AG04450 (cell line): ENCODE measurements at regions not wholly inside any gene's neighbourhood (a gene's known extent, or its start where the extent isn't known, plus 50 kb on each side); places are given as distances from the start of the nearest gene placed in this dataset.

Experiments used
- CTCF ChIA-PET: fragments of 300-600, 350-600 bp; formaldehyde crosslinking; extraction: SDS; loops from one replicate; lab custom pipeline; 2022; ENCODE audit warnings: antibody characterized with exemption, inconsistent platforms; lab: Charles Lee
- POLR2A ChIA-PET: fragments of 350-600 bp; formaldehyde crosslinking; extraction: SDS; loops from one replicate; lab custom pipeline; 2021; ENCODE audit warnings: antibody characterized with exemption, inconsistent platforms; lab: Yijun Ruan, JAX
- DNase-seq: peaks from one replicate; pipeline ENCODE4 v3.0.0-alpha.2; 2011; ENCODE audit warnings: low read depth, low spot score
- H3K27ac ChIP-seq: one replicate; pipeline ENCODE4 v1.5.1; 2012; ENCODE audit warnings: low read depth, low read length, control low read depth
- H3K27me3 ChIP-seq: one replicate; pipeline ENCODE4 v1.6.0; 2012; ENCODE audit warnings: low read length; ENCODE audit not compliant: control insufficient read depth, insufficient read depth
- H3K4me3 ChIP-seq: 2 replicates; pipeline ENCODE4 v1.5.1; 2011; ENCODE audit warnings: mild to moderate bottlenecking, low read depth, low read length, control low read depth
- H3K9me3 ChIP-seq: 2 replicates; pipeline ENCODE4 v1.5.1; 2012; ENCODE audit warnings: low read length; ENCODE audit not compliant: control insufficient read depth, insufficient read depth
- TF ChIP-seq, protein P1 (sequence below): IDR thresholded peaks from 2 replicates; pipeline ENCODE4 v1.5.1; 2011; ENCODE audit warnings: low read depth, low read length, control low read depth, inconsistent platforms

- ChIA-PET POLR2A (no interaction called here), CTCF (interaction anchor here (0.6 to 2.1 kb wide), 5 partner anchors 24 to 471 kb away, joined by 3 to 7 read pairs (median 5); no protein-coding TSS in a partner anchor)
- no peaks in the 10 kb centered on the region for H3K9me3 ChIP-seq
- H3K27me3 ChIP-seq: no peaks in the 10 kb centered on the region
- TF ChIP-seq, protein P1, sequence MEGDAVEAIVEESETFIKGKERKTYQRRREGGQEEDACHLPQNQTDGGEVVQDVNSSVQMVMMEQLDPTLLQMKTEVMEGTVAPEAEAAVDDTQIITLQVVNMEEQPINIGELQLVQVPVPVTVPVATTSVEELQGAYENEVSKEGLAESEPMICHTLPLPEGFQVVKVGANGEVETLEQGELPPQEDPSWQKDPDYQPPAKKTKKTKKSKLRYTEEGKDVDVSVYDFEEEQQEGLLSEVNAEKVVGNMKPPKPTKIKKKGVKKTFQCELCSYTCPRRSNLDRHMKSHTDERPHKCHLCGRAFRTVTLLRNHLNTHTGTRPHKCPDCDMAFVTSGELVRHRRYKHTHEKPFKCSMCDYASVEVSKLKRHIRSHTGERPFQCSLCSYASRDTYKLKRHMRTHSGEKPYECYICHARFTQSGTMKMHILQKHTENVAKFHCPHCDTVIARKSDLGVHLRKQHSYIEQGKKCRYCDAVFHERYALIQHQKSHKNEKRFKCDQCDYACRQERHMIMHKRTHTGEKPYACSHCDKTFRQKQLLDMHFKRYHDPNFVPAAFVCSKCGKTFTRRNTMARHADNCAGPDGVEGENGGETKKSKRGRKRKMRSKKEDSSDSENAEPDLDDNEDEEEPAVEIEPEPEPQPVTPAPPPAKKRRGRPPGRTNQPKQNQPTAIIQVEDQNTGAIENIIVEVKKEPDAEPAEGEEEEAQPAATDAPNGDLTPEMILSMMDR: no peak
- no peak for DNase-seq
- H3K4me3 ChIP-seq: no peak overlapping the region
- H3K27ac ChIP-seq: no peak overlapping the region
These were observed 105.2 kb downstream of the SLC41A2 start for GRCh38 chr12:104852896-104853295.

DNA sequence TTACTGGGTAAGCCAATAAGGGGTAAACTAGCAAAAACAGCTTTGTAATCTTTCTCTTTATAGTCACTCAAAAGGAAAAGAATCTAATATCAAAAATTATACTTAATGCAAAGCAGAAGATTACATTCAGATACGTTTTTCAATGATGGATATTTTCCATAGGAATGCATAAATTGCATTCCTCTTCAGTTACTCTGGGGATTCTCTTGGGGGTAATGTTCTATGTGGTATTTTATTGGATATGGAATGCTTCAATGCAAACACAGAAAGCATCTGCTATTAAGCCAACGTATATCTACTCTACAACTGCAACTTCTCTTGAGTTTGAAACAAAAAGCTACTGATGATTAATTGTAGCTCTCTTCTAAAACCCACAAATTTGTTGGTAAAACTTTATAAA, 106.0 kb downstream of the SLC41A2 start:
- TF ChIP-seq, protein P1: no peak
- POLR2A ChIA-PET: no interaction called here
- CTCF ChIA-PET: interaction anchor here (1.3 to 2.1 kb wide), 3 partner anchors 25 to 471 kb away, joined by 5 to 7 read pairs (median 6); no protein-coding TSS in a partner anchor
- no peaks in the 10 kb centered on the region for H3K9me3 ChIP-seq
- H3K4me3 ChIP-seq: no peak overlapping the region
- H3K27ac ChIP-seq: no peak overlapping the region
- H3K27me3 ChIP-seq: no peaks in the 10 kb centered on the region
- no peak for DNase-seq

- TF ChIP-seq, protein P1: no peak
- Histone ChIP-seq H3K4me3 (no peak overlapping the region), H3K27me3 (no peaks in the 10 kb centered on the region), H3K27ac (no peak overlapping the region), H3K9me3 (no peaks in the 10 kb centered on the region)
- ChIA-PET CTCF (interaction anchor here (0.8 to 2.1 kb wide), 4 partner anchors 26 to 469 kb away, joined by 3 to 7 read pairs (median 5); no protein-coding TSS in a partner anchor), POLR2A (no interaction called here)
- DNase-seq: no peak
These were observed 107.3 kb downstream of the SLC41A2 start for GRCh38 chr12:104850781-104851180.

DNA sequence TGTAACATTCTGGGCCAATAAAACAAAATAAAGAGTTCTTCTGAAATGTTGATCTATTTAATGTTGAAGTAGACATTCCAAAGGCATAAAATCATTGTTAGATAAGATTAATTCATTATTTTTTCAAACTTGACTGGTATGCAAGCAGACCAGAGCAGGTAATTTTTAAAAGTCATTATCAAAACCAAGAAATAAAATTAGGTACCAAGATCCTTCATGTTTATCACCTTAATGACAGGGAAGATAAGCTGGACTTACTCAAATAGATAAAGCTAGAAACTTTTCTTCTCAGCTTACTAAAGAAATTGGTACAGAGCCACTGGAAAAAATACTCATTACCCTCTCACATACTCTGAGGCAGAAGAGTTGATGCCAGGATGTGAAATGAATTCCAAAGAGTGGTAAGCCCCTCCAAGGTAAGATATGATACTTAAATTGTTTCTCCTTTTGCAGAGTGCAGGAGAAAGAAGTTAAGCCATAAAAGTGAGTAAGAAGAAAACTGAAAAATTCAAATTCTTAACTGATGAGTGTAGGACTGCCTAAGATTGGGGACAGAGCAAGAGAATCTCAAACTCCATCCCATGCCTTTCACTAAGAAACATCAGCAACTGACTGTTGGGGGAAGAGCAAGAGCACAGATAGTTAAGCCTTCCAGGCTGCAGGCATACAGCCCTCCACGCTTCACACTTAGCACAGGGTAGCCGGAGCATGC, 111.9 kb downstream of the SLC41A2 start:
- H3K4me3 ChIP-seq: no peak overlapping the region
- TF ChIP-seq, protein P1: no peak
- ChIA-PET CTCF (no interaction called here), POLR2A (no interaction called here)
- H3K9me3 ChIP-seq: no peaks in the 10 kb centered on the region
- H3K27me3 ChIP-seq: no peaks in the 10 kb centered on the region
- DNase-seq: no peak
- H3K27ac ChIP-seq: no peak overlapping the region

GRCh38 chr12:104844123-104844522, 114.0 kb downstream of the SLC41A2 start:
- H3K9me3 ChIP-seq: no peaks in the 10 kb centered on the region
- TF ChIP-seq, protein P1: no peak
- H3K27ac ChIP-seq: no peak overlapping the region
- POLR2A ChIA-PET: no interaction called here
- no peak for DNase-seq
- no peak overlapping the region for H3K4me3 ChIP-seq
- CTCF ChIA-PET: no interaction called here
- no peaks in the 10 kb centered on the region for H3K27me3 ChIP-seq
